ENCODE measurements at regions not wholly inside any gene's neighbourhood (a gene's known extent, or its start where the extent isn't known, plus 50 kb on each side); places are given as distances from the start of the nearest gene placed in this dataset.

GRCh38 chr5:18181575-18181974, 547.3 kb downstream of the TAF11L14 start:
- DNase-seq (no peak), ATAC-seq (ENCODE audit: low FRiP score in 2 of 2) (no peak)
- no peaks in the 10 kb centered on the region for H3K36me3 ChIP-seq
- H3K27me3 ChIP-seq = no peaks in the 10 kb centered on the region
- H3K4me1 ChIP-seq = no peaks in the 10 kb centered on the region
- no peak overlapping the region for H3K27ac ChIP-seq
- WGBS, 2 donors = 53 to 70% methylated on average over 1 of the region's 1 CpG
- no peak for TF ChIP-seq CTCF (IDR thresholded peaks at IDR 0.05)
- no peak for TF ChIP-seq EP300 (IDR thresholded peaks at IDR 0.05)
- TF ChIP-seq POLR2AphosphoS5 (IDR thresholded peaks at IDR 0.05) = no peak
- no peak for TF ChIP-seq POLR2A (IDR thresholded peaks at IDR 0.05)
- no peak overlapping the region for H3K4me3 ChIP-seq
- H3K9me3 ChIP-seq = no peaks in the 10 kb centered on the region

- Histone ChIP-seq H3K9me3 (peaks cover 0 to 13% (median 5%) of the 10 kb centered on the region in 4 donors), H3K36me3 (no peaks in the 10 kb centered on the region), H3K27me3 (no peaks in the 10 kb centered on the region), H3K4me1 (no peaks in the 10 kb centered on the region), H3K4me3 (no peak overlapping the region), H3K27ac (no peak overlapping the region)
- 59 to 73% methylated on average over 2 of the region's 2 CpGs for WGBS, 2 donors
- TF ChIP-seq POLR2AphosphoS5 (IDR thresholded peaks at IDR 0.05) (no peak), CTCF (IDR thresholded peaks at IDR 0.05) (no peak), POLR2A (IDR thresholded peaks at IDR 0.05) (no peak), EP300 (IDR thresholded peaks at IDR 0.05) (no peak)
- ATAC-seq (ENCODE audit: low FRiP score in 2 of 2) (no peak), DNase-seq (no peak)
Observed at GRCh38 chr5:18195910-18196309, 561.6 kb downstream of the TAF11L14 start.

- Histone ChIP-seq H3K27ac (no peak overlapping the region), H3K27me3 (no peaks in the 10 kb centered on the region), H3K36me3 (no peaks in the 10 kb centered on the region), H3K4me1 (no peaks in the 10 kb centered on the region), H3K9me3 (peaks cover 0 to 13% (median 5%) of the 10 kb centered on the region in 4 donors), H3K4me3 (no peak overlapping the region)
- TF ChIP-seq POLR2A (IDR thresholded peaks at IDR 0.05) (no peak), CTCF (IDR thresholded peaks at IDR 0.05) (no peak), EP300 (IDR thresholded peaks at IDR 0.05) (no peak), POLR2AphosphoS5 (IDR thresholded peaks at IDR 0.05) (no peak)
- DNase-seq (no peak), ATAC-seq (ENCODE audit: low FRiP score in 2 of 2) (no peak)
- WGBS, 2 donors = 61 to 69% methylated on average over 2 of the region's 2 CpGs
Observed at GRCh38 chr5:18197734-18198133, 563.5 kb downstream of the TAF11L14 start.

GRCh38 chr5:18202164-18202563, 567.9 kb downstream of the TAF11L14 start:
- H3K36me3 ChIP-seq = no peaks in the 10 kb centered on the region
- H3K4me3 ChIP-seq = no peak overlapping the region
- H3K9me3 ChIP-seq = peaks cover 0 to 13% (median 5%) of the 10 kb centered on the region in 4 donors
- no peaks in the 10 kb centered on the region for H3K27me3 ChIP-seq
- WGBS, 2 donors = 62 to 68% methylated on average over 2 of the region's 2 CpGs
- ATAC-seq (ENCODE audit: low FRiP score in 2 of 2) (no peak), DNase-seq (no peak)
- TF ChIP-seq EP300 (IDR thresholded peaks at IDR 0.05) = no peak
- TF ChIP-seq CTCF (IDR thresholded peaks at IDR 0.05) = no peak
- TF ChIP-seq POLR2A (IDR thresholded peaks at IDR 0.05) = no peak
- no peak for TF ChIP-seq POLR2AphosphoS5 (IDR thresholded peaks at IDR 0.05)
- no peaks in the 10 kb centered on the region for H3K4me1 ChIP-seq
- H3K27ac ChIP-seq = no peak overlapping the region

GRCh38 chr5:18203296-18203695, 569.0 kb downstream of the TAF11L14 start:
- Histone ChIP-seq H3K4me3 (no peak overlapping the region), H3K36me3 (no peaks in the 10 kb centered on the region), H3K4me1 (no peaks in the 10 kb centered on the region), H3K27ac (no peak overlapping the region), H3K27me3 (no peaks in the 10 kb centered on the region), H3K9me3 (peaks cover 0 to 3% (median under 1%) of the 10 kb centered on the region in 4 donors)
- no peak for ATAC-seq (ENCODE audit: low FRiP score in 2 of 2)
- no peak for TF ChIP-seq CTCF (IDR thresholded peaks at IDR 0.05)
- TF ChIP-seq POLR2A (IDR thresholded peaks at IDR 0.05) = no peak
- TF ChIP-seq EP300 (IDR thresholded peaks at IDR 0.05) = no peak
- TF ChIP-seq POLR2AphosphoS5 (IDR thresholded peaks at IDR 0.05) = no peak
- DNase-seq = no peak
- 72 to 80% methylated on average over 1 of the region's 1 CpG for WGBS, 2 donors
